Esophagus squamous epithelium (tissue), 5 donors: ENCODE measurements at regions not wholly inside any gene's neighbourhood (a gene's known extent, or its start where the extent isn't known, plus 50 kb on each side); places are given as distances from the start of the nearest gene placed in this dataset.

Experiments
- DNase-seq: peaks from one replicate; lab custom pipeline; 2025; lab: John Stamatoyannopoulos, UW
- H3K27ac ChIP-seq, 4 donors: fragments of 200-600 bp; sonication (generic); one replicate each; pipeline ENCODE4 v1.5.1; 2016 to 2019; ENCODE audit warnings: mild to moderate bottlenecking in 1 of 4
- H3K27me3 ChIP-seq, 4 donors: fragments of 200-600 bp; sonication (generic); 1 replicate in 3 of 4; 2 replicates in 1 of 4; pipeline versions ENCODE4 v1.5.1 to v1.6.0; 2017 to 2021; ENCODE audit warnings: antibody characterized with exemption in 1 of 4
- H3K36me3 ChIP-seq, 3 donors: fragments of 200-600 bp; sonication (generic); one replicate each; pipeline ENCODE4 v1.5.1; 2016 to 2019
- H3K4me1 ChIP-seq, 3 donors: fragments of 200-600 bp; sonication (generic); one replicate each; pipeline ENCODE4 v1.5.1; 2017 to 2019
- H3K4me3 ChIP-seq, 4 donors: fragments of 200-600 bp; sonication (generic); 1 replicate in 3 of 4; 2 replicates in 1 of 4; pipeline ENCODE4 v1.5.1; 2016 to 2019; ENCODE audit warnings: mild to moderate bottlenecking in 2 of 4, moderate library complexity in 1 of 4
- H3K9me3 ChIP-seq, 3 donors: fragments of 200-600 bp; sonication (generic); one replicate each; pipeline ENCODE4 v1.5.1; 2016 to 2019
- CTCF ChIP-seq, 6 experiments: fragments of 450-650 bp in 4 of 6; fragments of 200-600 bp in 2 of 6; sonication (generic) in 2 of 6; IDR thresholded peaks; one replicate each; pipeline ENCODE4 v1.5.1; 2016 to 2019; ENCODE audit warnings: antibody characterized with exemption in 6 of 6, mild to moderate bottlenecking in 4 of 6, moderate library complexity in 4 of 6
- POLR2A ChIP-seq, 4 donors: fragments of 450-650 bp; IDR thresholded peaks; one replicate each; pipeline ENCODE4 v1.6.1; 2017; ENCODE audit warnings: antibody characterized with exemption in 4 of 4, mild to moderate bottlenecking in 4 of 4, moderate library complexity in 3 of 4
- WGBS, 2 donors: methylation state at CpG; one replicate each; pipeline ENCODE4 v1.1.5; 2018; 5-methylcytosine and 5-hydroxymethylcytosine counted together
- intact Hi-C: fragments of 100-400 bp; cut with DNase I; formaldehyde crosslinking; loops from one replicate; pipeline ENCODE4 v1.15.0; 2022
- donor health status: DM: yes; HTN: yes; CAD: no.

- Histone ChIP-seq H3K27ac (no peak overlapping the region), H3K36me3 (no peaks in the 10 kb centered on the region), H3K4me3 (no peak overlapping the region), H3K27me3 (peaks cover 0 to 12% (median 0%) of the 10 kb centered on the region in 4 donors), H3K4me1 (peaks cover 0 to 3% (median 0%) of the 10 kb centered on the region in 3 donors), H3K9me3 (no peaks in the 10 kb centered on the region)
- intact Hi-C loops = no loop called here
- DNase-seq = no peak
- 37 to 56% methylated on average over 6 of the region's 6 CpGs for WGBS, 2 donors
- TF ChIP-seq CTCF (IDR thresholded peaks at IDR 0.05) = no peak
- no peak for TF ChIP-seq POLR2A (IDR thresholded peaks at IDR 0.05)
Measured at GRCh38 chr14:26199590-26200370, 398.1 kb downstream of the NOVA1 start.

DNA sequence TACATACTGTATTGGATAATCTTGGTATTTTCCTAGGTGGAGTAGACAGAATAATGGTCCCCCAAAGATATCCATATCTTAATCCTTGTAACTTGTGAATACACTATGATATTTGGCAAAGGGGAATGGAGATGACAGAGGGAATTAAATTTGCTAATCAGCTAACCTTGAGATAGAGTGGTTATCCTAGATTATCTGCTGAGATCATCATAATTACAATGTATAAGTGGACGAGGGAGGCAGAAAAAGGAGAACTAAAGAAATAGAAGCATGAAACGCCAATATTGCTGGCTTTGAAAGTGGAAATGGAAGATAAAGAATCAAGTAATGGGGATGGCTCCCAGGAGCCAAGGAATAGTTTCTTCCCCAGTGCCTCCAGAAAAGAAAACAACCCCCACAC, 398.7 kb downstream of the NOVA1 start:
- H3K36me3 ChIP-seq = no peaks in the 10 kb centered on the region
- H3K4me3 ChIP-seq = no peak overlapping the region
- DNase-seq = no peak
- H3K27me3 ChIP-seq = peaks cover 0 to 8% (median 0%) of the 10 kb centered on the region in 4 donors
- TF ChIP-seq POLR2A (IDR thresholded peaks at IDR 0.05) (no peak), CTCF (IDR thresholded peaks at IDR 0.05) (no peak)
- H3K27ac ChIP-seq = no peak overlapping the region
- no peaks in the 10 kb centered on the region for H3K9me3 ChIP-seq
- WGBS, 2 donors = 44 to 74% methylated on average over 2 of the region's 2 CpGs
- no peaks in the 10 kb centered on the region for H3K4me1 ChIP-seq
- intact Hi-C loops = no loop called here

- 68 to 88% methylated on average over 1 of the region's 1 CpG for WGBS, 2 donors
- Histone ChIP-seq H3K27ac (no peak overlapping the region), H3K4me3 (no peak overlapping the region), H3K36me3 (no peaks in the 10 kb centered on the region), H3K4me1 (no peaks in the 10 kb centered on the region), H3K9me3 (no peaks in the 10 kb centered on the region), H3K27me3 (no peaks in the 10 kb centered on the region)
- TF ChIP-seq POLR2A (IDR thresholded peaks at IDR 0.05) = no peak
- no peak for TF ChIP-seq CTCF (IDR thresholded peaks at IDR 0.05)
- intact Hi-C loops = no loop called here
- DNase-seq = no peak
Measured at GRCh38 chr14:26194816-26195215, 403.0 kb downstream of the NOVA1 start.

GRCh38 chr14:26191671-26192070, 406.2 kb downstream of the NOVA1 start:
- H3K36me3 ChIP-seq = no peaks in the 10 kb centered on the region
- intact Hi-C loops = no loop called here
- no peaks in the 10 kb centered on the region for H3K27me3 ChIP-seq
- no peak for TF ChIP-seq CTCF (IDR thresholded peaks at IDR 0.05)
- no peak for TF ChIP-seq POLR2A (IDR thresholded peaks at IDR 0.05)
- no peak overlapping the region for H3K4me3 ChIP-seq
- H3K27ac ChIP-seq = no peak overlapping the region
- 22 to 69% methylated on average over 1 of the region's 1 CpG for WGBS, 2 donors
- no peaks in the 10 kb centered on the region for H3K4me1 ChIP-seq
- DNase-seq = no peak
- no peaks in the 10 kb centered on the region for H3K9me3 ChIP-seq

GRCh38 chr14:26191123-26191522, 406.7 kb downstream of the NOVA1 start:
- intact Hi-C loops = no loop called here
- WGBS, 2 donors = 56 to 70% methylated on average over 4 of the region's 4 CpGs
- no peak for TF ChIP-seq CTCF (IDR thresholded peaks at IDR 0.05)
- TF ChIP-seq POLR2A (IDR thresholded peaks at IDR 0.05) = no peak
- H3K27me3 ChIP-seq = no peaks in the 10 kb centered on the region
- H3K27ac ChIP-seq = no peak overlapping the region
- no peaks in the 10 kb centered on the region for H3K36me3 ChIP-seq
- H3K4me1 ChIP-seq = no peaks in the 10 kb centered on the region
- DNase-seq = no peak
- no peak overlapping the region for H3K4me3 ChIP-seq
- H3K9me3 ChIP-seq = no peaks in the 10 kb centered on the region
